GM12892 (cell line): ENCODE measurements at regions not wholly inside any gene's neighbourhood (a gene's known extent, or its start where the extent isn't known, plus 50 kb on each side); places are given as distances from the start of the nearest gene placed in this dataset.

ENCODE experiments used
- POLR2A ChIP-seq: IDR thresholded peaks from 2 replicates; pipeline ENCODE4 v1.6.1; 2011; ENCODE audit warnings: low read depth, low read length, control low read depth
- POLR2AphosphoS5 ChIP-seq: IDR thresholded peaks from 2 replicates; pipeline ENCODE4 v1.6.1; 2011; ENCODE audit warnings: low read depth, low read length, control low read depth

GRCh38 chr6:106885679-106886078, 88.8 kb downstream of the CD24 start:
- TF ChIP-seq POLR2AphosphoS5 (no peak), POLR2A (no peak)
